ENCODE measurements at regions not wholly inside any gene's neighbourhood (a gene's known extent, or its start where the extent isn't known, plus 50 kb on each side); places are given as distances from the start of the nearest gene placed in this dataset.
"Not testable (repeated sequence)": the region's sequence is repeated elsewhere in the genome, so short reads cannot be mapped to it uniquely, and the experiment has no call there.

DNA sequence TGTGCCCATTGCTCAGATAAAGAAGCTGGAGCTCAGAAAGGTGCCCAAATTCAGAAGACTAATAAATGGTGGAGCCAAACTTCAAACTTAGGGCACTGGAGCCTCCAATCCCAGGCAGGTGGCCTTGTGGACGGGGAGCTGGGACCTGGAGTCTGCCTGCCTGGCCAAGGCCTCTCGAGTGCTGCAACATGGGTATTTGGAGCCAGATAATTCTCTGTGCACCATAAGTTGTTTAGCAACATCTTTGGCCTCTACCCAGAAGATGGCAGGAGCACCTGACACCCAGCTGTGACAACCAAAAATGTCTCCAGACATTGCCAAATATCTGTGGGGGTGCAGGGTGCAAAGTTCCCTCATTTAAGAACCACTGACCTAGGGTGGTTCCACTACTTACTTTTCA lies 915.0 kb downstream of the RPIA start:
- not testable (repeated sequence) for ATAC-seq (ENCODE audit: insufficient read depth, low read depth); H3K9ac ChIP-seq (ENCODE audit: low read depth, low read length); H3K4me3 ChIP-seq (ENCODE audit: low read depth in 1 of 2, low read length in 2 of 2); DNase-seq; H2AFZ ChIP-seq (ENCODE audit: low read depth, low read length); H3K4me2 ChIP-seq (ENCODE audit: insufficient read depth, low read length); H3K9me3 ChIP-seq (ENCODE audit: insufficient read depth, low read length, severe bottlenecking); H3K27ac ChIP-seq (ENCODE audit: low read length); H3K4me1 ChIP-seq (ENCODE audit: insufficient read depth, low read length); H3K27me3 ChIP-seq (ENCODE audit: insufficient read depth, low read length, poor library complexity); H4K20me1 ChIP-seq (ENCODE audit: insufficient read depth, low read length); H3K79me2 ChIP-seq (ENCODE audit: insufficient read depth, low read length); H3K36me3 ChIP-seq (ENCODE audit: insufficient read depth, low read length)

DNA sequence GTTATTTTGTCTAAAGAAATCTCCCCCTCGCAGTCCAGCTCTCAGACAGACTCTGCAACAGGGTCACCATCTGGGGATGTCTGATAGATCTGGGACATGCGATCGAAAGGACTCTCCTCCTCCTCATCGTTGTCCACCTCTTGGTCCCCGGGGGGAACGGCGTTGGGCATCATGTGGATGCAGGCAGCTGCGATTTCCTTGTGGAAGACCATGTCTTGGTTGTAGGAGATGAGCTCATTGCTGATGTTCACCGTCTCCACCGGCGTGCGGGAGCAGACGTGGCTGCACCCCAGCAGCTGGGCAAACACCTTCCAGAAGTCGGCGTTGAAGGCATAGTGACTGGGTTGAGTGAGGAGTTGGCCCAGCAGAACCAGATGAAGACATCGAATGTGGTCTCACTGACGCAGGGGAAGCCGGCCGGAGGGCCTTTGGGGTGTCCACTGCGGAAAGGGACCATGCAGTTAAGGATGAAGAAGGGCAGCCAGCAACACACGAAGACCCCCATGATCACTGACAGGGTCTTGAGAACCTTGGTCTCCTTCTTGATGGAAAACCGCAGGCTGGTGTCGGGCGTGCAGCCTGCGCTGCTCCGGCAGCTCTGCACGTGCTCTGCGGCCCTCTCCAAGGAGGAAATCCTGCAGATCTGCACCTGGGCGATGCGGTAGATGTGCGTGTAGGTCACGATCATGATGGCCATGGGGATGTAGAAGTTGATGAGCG lies 918.9 kb downstream of the RPIA start:
- not testable (repeated sequence) for H3K9ac ChIP-seq (ENCODE audit: low read depth, low read length); H2AFZ ChIP-seq (ENCODE audit: low read depth, low read length); H4K20me1 ChIP-seq (ENCODE audit: insufficient read depth, low read length); H3K4me3 ChIP-seq (ENCODE audit: low read depth in 1 of 2, low read length in 2 of 2); H3K4me2 ChIP-seq (ENCODE audit: insufficient read depth, low read length); DNase-seq; ATAC-seq (ENCODE audit: insufficient read depth, low read depth); H3K27ac ChIP-seq (ENCODE audit: low read length); H3K9me3 ChIP-seq (ENCODE audit: insufficient read depth, low read length, severe bottlenecking); H3K36me3 ChIP-seq (ENCODE audit: insufficient read depth, low read length); H3K27me3 ChIP-seq (ENCODE audit: insufficient read depth, low read length, poor library complexity); H3K4me1 ChIP-seq (ENCODE audit: insufficient read depth, low read length); H3K79me2 ChIP-seq (ENCODE audit: insufficient read depth, low read length)

DNA sequence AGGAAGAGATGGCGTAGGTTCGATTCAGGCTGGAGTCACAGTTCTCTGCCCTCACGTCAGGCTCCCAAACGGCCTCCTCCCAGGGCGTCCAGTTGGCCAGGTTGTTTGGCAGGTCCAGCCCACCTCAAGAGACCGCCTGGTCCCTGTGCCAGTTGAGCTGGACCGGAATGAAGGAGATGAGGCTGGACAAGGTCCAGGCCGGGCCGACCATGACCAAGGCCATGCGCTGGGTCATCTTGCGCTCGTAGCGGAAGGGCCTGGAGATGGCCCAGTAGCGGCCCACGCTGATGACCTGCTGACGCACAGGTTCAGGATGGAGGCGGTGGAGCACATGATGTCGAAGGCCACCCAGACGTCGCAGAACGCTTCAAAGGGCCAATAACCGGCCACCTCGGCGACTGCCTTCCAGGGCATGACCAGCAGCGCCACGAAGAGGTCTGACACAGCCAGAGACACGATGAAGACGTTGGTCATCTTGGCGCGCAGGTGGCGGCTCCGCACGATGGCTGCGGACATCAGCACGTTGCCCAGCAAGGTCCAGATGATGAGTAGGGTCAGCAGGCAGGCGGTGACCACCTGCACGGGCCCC lies 919.5 kb downstream of the RPIA start:
- not testable (repeated sequence) for DNase-seq; H3K27ac ChIP-seq (ENCODE audit: low read length); H3K4me2 ChIP-seq (ENCODE audit: insufficient read depth, low read length); H2AFZ ChIP-seq (ENCODE audit: low read depth, low read length); H3K4me3 ChIP-seq (ENCODE audit: low read depth in 1 of 2, low read length in 2 of 2); H3K9ac ChIP-seq (ENCODE audit: low read depth, low read length); H3K9me3 ChIP-seq (ENCODE audit: insufficient read depth, low read length, severe bottlenecking); H4K20me1 ChIP-seq (ENCODE audit: insufficient read depth, low read length); H3K36me3 ChIP-seq (ENCODE audit: insufficient read depth, low read length); H3K79me2 ChIP-seq (ENCODE audit: insufficient read depth, low read length); H3K27me3 ChIP-seq (ENCODE audit: insufficient read depth, low read length, poor library complexity); H3K4me1 ChIP-seq (ENCODE audit: insufficient read depth, low read length); ATAC-seq (ENCODE audit: insufficient read depth, low read depth)

DNA sequence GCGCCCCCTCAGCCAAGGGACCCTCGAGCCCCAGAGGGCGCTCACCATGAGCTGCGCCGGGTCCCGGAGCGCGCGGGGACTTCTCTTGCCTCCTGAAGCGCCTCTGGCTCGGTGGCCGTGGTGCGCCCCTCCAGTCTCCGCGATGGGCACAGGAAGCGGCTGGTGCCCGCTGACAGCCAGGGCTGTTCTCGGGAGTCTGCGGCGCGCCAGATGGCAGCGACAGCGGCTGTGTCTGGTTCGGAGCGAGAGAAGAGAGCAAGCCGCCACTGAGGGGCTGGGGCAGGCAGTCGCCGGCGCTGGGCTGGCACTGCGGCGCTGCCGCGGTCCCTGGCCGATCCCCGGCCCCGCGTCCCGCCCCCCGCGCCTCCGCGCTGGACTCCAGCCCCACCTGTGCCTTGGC lies 920.2 kb downstream of the RPIA start:
- H4K20me1 ChIP-seq (ENCODE audit: insufficient read depth, low read length); H3K4me2 ChIP-seq (ENCODE audit: insufficient read depth, low read length); H3K9ac ChIP-seq (ENCODE audit: low read depth, low read length); ATAC-seq (ENCODE audit: insufficient read depth, low read depth); H3K27me3 ChIP-seq (ENCODE audit: insufficient read depth, low read length, poor library complexity); H3K9me3 ChIP-seq (ENCODE audit: insufficient read depth, low read length, severe bottlenecking); H2AFZ ChIP-seq (ENCODE audit: low read depth, low read length); H3K27ac ChIP-seq (ENCODE audit: low read length); H3K36me3 ChIP-seq (ENCODE audit: insufficient read depth, low read length); DNase-seq; H3K79me2 ChIP-seq (ENCODE audit: insufficient read depth, low read length); H3K4me1 ChIP-seq (ENCODE audit: insufficient read depth, low read length); H3K4me3 ChIP-seq (ENCODE audit: low read depth in 1 of 2, low read length in 2 of 2): not testable (repeated sequence)

DNA sequence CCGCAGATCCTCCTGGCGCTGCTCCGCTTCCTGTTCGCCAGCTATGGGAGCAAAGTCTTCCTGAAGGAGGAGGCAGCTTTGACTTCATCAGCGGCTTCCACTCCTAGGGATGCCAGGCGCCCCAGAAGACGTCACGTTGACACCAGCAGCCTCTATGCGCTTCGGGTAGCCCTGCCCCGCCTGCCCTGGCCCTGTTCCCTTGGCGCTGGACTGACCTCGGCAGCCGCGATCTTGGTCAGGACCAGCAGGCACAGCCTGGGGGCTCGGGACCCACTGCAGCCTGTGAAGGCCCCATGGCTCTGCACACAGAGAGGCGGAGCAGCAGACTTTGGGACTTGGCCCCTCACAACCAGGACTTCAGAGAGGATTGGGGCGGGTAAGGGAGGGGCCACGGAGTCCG lies 957.8 kb downstream of the RPIA start:
- not testable (repeated sequence) for DNase-seq

DNA sequence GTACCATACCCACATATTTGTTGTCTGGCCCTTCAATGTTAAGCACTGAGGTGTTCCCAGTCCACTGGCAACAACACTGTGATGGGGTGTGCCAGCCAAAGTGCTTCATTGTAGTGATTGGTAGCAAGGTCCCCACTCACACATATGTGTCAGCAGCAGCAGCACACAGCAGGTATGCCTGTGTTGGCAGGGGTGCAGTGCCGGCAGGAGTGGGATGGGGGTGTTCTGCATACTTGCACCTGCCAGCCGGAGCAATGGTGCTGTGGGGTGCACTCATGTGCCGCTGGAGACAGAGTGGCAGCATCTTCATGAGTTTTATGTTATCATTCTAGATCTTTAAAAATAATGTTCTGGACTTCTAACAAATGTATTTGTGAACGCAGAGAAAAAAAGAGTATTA lies 987.8 kb downstream of the RPIA start:
- not testable (repeated sequence) for H2AFZ ChIP-seq (ENCODE audit: low read depth, low read length); DNase-seq; H3K4me3 ChIP-seq (ENCODE audit: low read depth in 1 of 2, low read length in 2 of 2); ATAC-seq (ENCODE audit: insufficient read depth, low read depth); H3K79me2 ChIP-seq (ENCODE audit: insufficient read depth, low read length); H3K27ac ChIP-seq (ENCODE audit: low read length); H3K27me3 ChIP-seq (ENCODE audit: insufficient read depth, low read length, poor library complexity); H3K36me3 ChIP-seq (ENCODE audit: insufficient read depth, low read length); H3K4me1 ChIP-seq (ENCODE audit: insufficient read depth, low read length); H3K9me3 ChIP-seq (ENCODE audit: insufficient read depth, low read length, severe bottlenecking); H4K20me1 ChIP-seq (ENCODE audit: insufficient read depth, low read length); H3K4me2 ChIP-seq (ENCODE audit: insufficient read depth, low read length); H3K9ac ChIP-seq (ENCODE audit: low read depth, low read length)

More for the DNA sequence above, 957.8 kb downstream of the RPIA start:
- not testable (repeated sequence) for H4K20me1 ChIP-seq (ENCODE audit: insufficient read depth, low read length); H3K27ac ChIP-seq (ENCODE audit: low read length); H2AFZ ChIP-seq (ENCODE audit: low read depth, low read length); H3K36me3 ChIP-seq (ENCODE audit: insufficient read depth, low read length); H3K9me3 ChIP-seq (ENCODE audit: insufficient read depth, low read length, severe bottlenecking); H3K4me1 ChIP-seq (ENCODE audit: insufficient read depth, low read length); H3K79me2 ChIP-seq (ENCODE audit: insufficient read depth, low read length); H3K4me3 ChIP-seq (ENCODE audit: low read depth in 1 of 2, low read length in 2 of 2); H3K27me3 ChIP-seq (ENCODE audit: insufficient read depth, low read length, poor library complexity); ATAC-seq (ENCODE audit: insufficient read depth, low read depth); H3K4me2 ChIP-seq (ENCODE audit: insufficient read depth, low read length); H3K9ac ChIP-seq (ENCODE audit: low read depth, low read length)

Data from DND-41 (cell line).